ENCODE measurements at regions not wholly inside any gene's neighbourhood (a gene's known extent, or its start where the extent isn't known, plus 50 kb on each side); places are given as distances from the start of the nearest gene placed in this dataset.

GRCh38 chr4:157754410-157754809 lies 418.4 kb downstream of the GASK1B start:
- no peak for DNase-seq
- no peak for TF ChIP-seq GATA1 (IDR thresholded peaks at IDR 0.05; ENCODE audit: low read depth, low read length)
- TF ChIP-seq POLR2A (IDR thresholded peaks at IDR 0.05; ENCODE audit: low read length): no peak

- DNase-seq: no peak
Observed at GRCh38 chr4:157751631-157752030, 421.2 kb downstream of the GASK1B start.

GRCh38 chr4:157741642-157742041 lies 431.2 kb downstream of the GASK1B start:
- TF ChIP-seq POLR2A (IDR thresholded peaks at IDR 0.05; ENCODE audit: low read length) (no peak), GATA1 (IDR thresholded peaks at IDR 0.05; ENCODE audit: low read depth, low read length) (no peak)
- DNase-seq: no peak

More at GRCh38 chr4:157751631-157752030, 421.2 kb downstream of the GASK1B start:
- no peak for TF ChIP-seq POLR2A (IDR thresholded peaks at IDR 0.05; ENCODE audit: low read length)
- TF ChIP-seq GATA1 (IDR thresholded peaks at IDR 0.05; ENCODE audit: low read depth, low read length): no peak

- TF ChIP-seq GATA1 (IDR thresholded peaks at IDR 0.05; ENCODE audit: low read depth, low read length) (no peak), POLR2A (IDR thresholded peaks at IDR 0.05; ENCODE audit: low read length) (no peak)
- DNase-seq: no peak
Observed at GRCh38 chr4:157739242-157739641, 433.6 kb downstream of the GASK1B start.

GRCh38 chr4:157728215-157728614 lies 444.6 kb downstream of the GASK1B start:
- no peak for DNase-seq
- TF ChIP-seq POLR2A (IDR thresholded peaks at IDR 0.05; ENCODE audit: low read length): no peak
- TF ChIP-seq GATA1 (IDR thresholded peaks at IDR 0.05; ENCODE audit: low read depth, low read length): no peak

- TF ChIP-seq POLR2A (IDR thresholded peaks at IDR 0.05; ENCODE audit: low read length) (no peak), GATA1 (IDR thresholded peaks at IDR 0.05; ENCODE audit: low read depth, low read length) (no peak)
- no peak for DNase-seq
Observed at GRCh38 chr4:157727163-157727562, 445.7 kb downstream of the GASK1B start.

GRCh38 chr4:157722146-157722545 lies 450.7 kb downstream of the GASK1B start:
- DNase-seq: no peak
- TF ChIP-seq GATA1 (IDR thresholded peaks at IDR 0.05; ENCODE audit: low read depth, low read length) (no peak), POLR2A (IDR thresholded peaks at IDR 0.05; ENCODE audit: low read length) (no peak)

- no peak for DNase-seq
- no peak for TF ChIP-seq POLR2A (IDR thresholded peaks at IDR 0.05; ENCODE audit: low read length)
Observed at GRCh38 chr4:157713342-157713741, 459.5 kb downstream of the GASK1B start.

- no peak for DNase-seq
- TF ChIP-seq GATA1 (IDR thresholded peaks at IDR 0.05; ENCODE audit: low read depth, low read length): no peak
- TF ChIP-seq POLR2A (IDR thresholded peaks at IDR 0.05; ENCODE audit: low read length): no peak
Observed at GRCh38 chr4:157706155-157706554, 466.7 kb downstream of the GASK1B start.

GRCh38 chr4:157702831-157703230 lies 470.0 kb downstream of the GASK1B start:
- TF ChIP-seq POLR2A (IDR thresholded peaks at IDR 0.05; ENCODE audit: low read length): no peak
- TF ChIP-seq GATA1 (IDR thresholded peaks at IDR 0.05; ENCODE audit: low read depth, low read length): no peak
- DNase-seq: no peak

- DNase-seq: no peak
- TF ChIP-seq POLR2A (IDR thresholded peaks at IDR 0.05; ENCODE audit: low read length) (no peak), GATA1 (IDR thresholded peaks at IDR 0.05; ENCODE audit: low read depth, low read length) (no peak)
Observed at GRCh38 chr4:157701695-157701994, 471.2 kb downstream of the GASK1B start.

- TF ChIP-seq GATA1 (IDR thresholded peaks at IDR 0.05; ENCODE audit: low read depth, low read length): no peak
- TF ChIP-seq POLR2A (IDR thresholded peaks at IDR 0.05; ENCODE audit: low read length): no peak
Observed at GRCh38 chr4:157700898-157701694, 471.7 kb downstream of the GASK1B start.

GRCh38 chr4:157689476-157689875 lies 468.9 kb downstream of the GRIA2 start:
- DNase-seq: no peak
- TF ChIP-seq POLR2A (IDR thresholded peaks at IDR 0.05; ENCODE audit: low read length): no peak
- TF ChIP-seq GATA1 (IDR thresholded peaks at IDR 0.05; ENCODE audit: low read depth, low read length): no peak

More at GRCh38 chr4:157700898-157701694, 471.7 kb downstream of the GASK1B start:
- peak; percentile 82 to 93 for DNase-seq

- no peak for TF ChIP-seq POLR2A (IDR thresholded peaks at IDR 0.05; ENCODE audit: low read length)
- DNase-seq: no peak
Observed at GRCh38 chr4:157687971-157688370, 467.4 kb downstream of the GRIA2 start.

GRCh38 chr4:157679326-157679725 lies 458.8 kb downstream of the GRIA2 start:
- peak in 1 of 2 experiments; percentile 3 for DNase-seq

- TF ChIP-seq GATA1 (IDR thresholded peaks at IDR 0.05; ENCODE audit: low read depth, low read length) (no peak), POLR2A (IDR thresholded peaks at IDR 0.05; ENCODE audit: low read length) (no peak)
- no peak for DNase-seq
Observed at GRCh38 chr4:157678478-157678877, 457.9 kb downstream of the GRIA2 start.

Measured in erythroblast (primary cell).